Vagina (tissue), 2 donors: ENCODE measurements at regions not wholly inside any gene's neighbourhood (a gene's known extent, or its start where the extent isn't known, plus 50 kb on each side); places are given as distances from the start of the nearest gene placed in this dataset.

Source experiments
- CTCF ChIP-seq, 3 experiments: fragments of 450-650 bp in 2 of 3; fragments of 200-600 bp in 1 of 3; sonication (generic) in 1 of 3; IDR thresholded peaks; one replicate each; pipeline ENCODE4 v1.5.1; 2017 to 2019; ENCODE audit warnings: antibody characterized with exemption in 3 of 3, mild to moderate bottlenecking in 2 of 3, moderate library complexity in 2 of 3
- POLR2A ChIP-seq, 2 donors: fragments of 450-650 bp; IDR thresholded peaks; one replicate each; pipeline ENCODE4 v1.6.1; 2017; ENCODE audit warnings: antibody characterized with exemption in 2 of 2, mild to moderate bottlenecking in 2 of 2, moderate library complexity in 2 of 2

GRCh38 chr7:114180556-114181266 lies 233.9 kb upstream of the FOXP2 start:
- TF ChIP-seq POLR2A (IDR thresholded peaks at IDR 0.05) (no peak), CTCF (IDR thresholded peaks at IDR 0.05) (no peak)
